ENCODE measurements at regions not wholly inside any gene's neighbourhood (a gene's known extent, or its start where the extent isn't known, plus 50 kb on each side); places are given as distances from the start of the nearest gene placed in this dataset.
A peak's percentile ranks its signal among the peaks of the same experiment; 100 is the strongest.

DNA sequence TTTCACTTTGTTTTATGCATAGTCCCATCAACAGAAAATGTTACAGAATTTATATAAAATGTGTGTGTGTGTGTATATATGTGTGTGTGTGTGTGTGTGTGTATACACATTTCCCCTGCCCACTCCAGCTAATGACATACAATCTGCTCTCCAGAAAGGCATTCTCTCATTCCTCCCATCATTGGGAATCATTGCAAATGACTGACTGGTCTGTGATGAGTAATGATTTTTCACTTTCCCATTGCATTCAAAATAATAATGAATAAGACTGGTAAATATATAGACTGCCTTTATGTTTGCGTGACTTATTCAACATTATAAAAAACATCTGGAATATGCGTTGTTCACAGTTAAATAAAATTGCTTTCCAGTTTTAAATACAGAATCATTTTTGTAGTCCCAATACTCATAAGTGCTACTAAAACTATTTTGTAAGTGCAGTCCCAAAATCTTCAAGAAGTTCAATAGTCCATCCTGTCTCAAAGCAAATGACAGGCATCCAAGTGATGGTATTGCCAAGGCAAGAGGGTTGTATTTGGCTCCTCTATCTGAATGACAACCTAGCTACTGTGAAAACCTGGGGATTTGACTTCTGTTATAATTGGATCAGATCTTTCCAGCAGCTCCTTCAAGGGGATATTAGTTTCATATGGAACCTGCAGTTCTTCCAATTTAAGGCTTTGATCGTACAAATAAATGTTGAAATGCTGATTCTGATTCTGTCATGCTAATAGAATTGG lies 150.9 kb downstream of the POLR1F start:
- no peaks in the 10 kb centered on the region for H3K36me3 ChIP-seq (ENCODE audit: insufficient read depth, low read length)
- no peaks in the 10 kb centered on the region for H3K79me2 ChIP-seq (ENCODE audit: insufficient read depth, low read length)
- Mint-ChIP-seq H3K4me1 (ENCODE audit: low read depth, unreplicated experiment) (peaks cover 35% of the 10 kb centered on the region), H3K27ac (ENCODE audit: unreplicated experiment) (peak overlapping the region; percentile 37), H3K36me3 (ENCODE audit: low read depth, unreplicated experiment) (no peaks in the 10 kb centered on the region), H3K4me3 (ENCODE audit: unreplicated experiment) (no peak overlapping the region), H3K27me3 (ENCODE audit: low read depth, unreplicated experiment) (no peaks in the 10 kb centered on the region), H3K9me3 (ENCODE audit: unreplicated experiment) (peaks cover 5% of the 10 kb centered on the region)
- no peak overlapping the region for H3K9ac ChIP-seq (ENCODE audit: low read length)
- no peaks in the 10 kb centered on the region for H3K27me3 ChIP-seq (ENCODE audit: insufficient read depth, low read length)
- DNase-seq (ENCODE audit: low read depth) = no peak
- peak overlapping the region; percentile 18 for H3K4me2 ChIP-seq (ENCODE audit: low read length)
- no peak overlapping the region for H2AFZ ChIP-seq (ENCODE audit: low read depth, low read length)
- FAIRE-seq = no peak
- no peaks in the 10 kb centered on the region for H3K4me1 ChIP-seq (ENCODE audit: insufficient read depth, low read length)
- H4K20me1 ChIP-seq (ENCODE audit: insufficient read depth, low read length) = no peaks in the 10 kb centered on the region
- no peak overlapping the region for H3K4me3 ChIP-seq (ENCODE audit: insufficient read depth, low read depth, low read length)
- no peaks in the 10 kb centered on the region for H3K9me3 ChIP-seq (ENCODE audit: insufficient read depth, low read depth, low read length)
- no peak for TF ChIP-seq EZH2 (IDR thresholded peaks at IDR 0.05; ENCODE audit: insufficient read depth, low read length)
- no peak for TF ChIP-seq CTCF (IDR thresholded peaks at IDR 0.05; ENCODE audit: insufficient read depth, low read depth, low read length)
- H3K27ac ChIP-seq (ENCODE audit: low read depth, low read length) = no peak overlapping the region

DNA sequence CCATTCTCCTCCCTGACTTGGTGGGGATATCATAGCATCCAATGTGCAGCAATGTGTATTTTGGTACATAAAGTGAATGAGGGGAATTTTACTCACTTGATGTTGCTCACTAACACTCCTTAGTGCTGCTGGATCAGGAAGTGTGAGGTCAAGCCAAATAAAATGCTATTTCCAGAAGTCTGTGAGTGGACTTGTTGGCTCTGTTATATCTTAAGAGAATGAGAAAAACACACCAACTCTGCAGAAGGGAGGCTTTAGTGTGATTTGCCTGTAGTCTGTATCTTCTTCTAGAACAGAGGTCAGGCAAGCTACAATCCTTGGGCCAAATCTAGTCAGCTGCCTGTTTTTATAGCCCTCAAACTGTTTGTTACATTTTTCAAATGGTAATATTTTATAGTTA lies 154.3 kb downstream of the POLR1F start:
- Histone ChIP-seq H3K27ac (ENCODE audit: low read depth, low read length) (no peak overlapping the region), H2AFZ (ENCODE audit: low read depth, low read length) (no peak overlapping the region), H3K4me3 (ENCODE audit: insufficient read depth, low read depth, low read length) (no peak overlapping the region), H3K27me3 (ENCODE audit: insufficient read depth, low read length) (no peaks in the 10 kb centered on the region), H3K79me2 (ENCODE audit: insufficient read depth, low read length) (no peaks in the 10 kb centered on the region), H4K20me1 (ENCODE audit: insufficient read depth, low read length) (no peaks in the 10 kb centered on the region), H3K9me3 (ENCODE audit: insufficient read depth, low read depth, low read length) (no peaks in the 10 kb centered on the region), H3K4me2 (ENCODE audit: low read length) (no peak overlapping the region), H3K36me3 (ENCODE audit: insufficient read depth, low read length) (no peaks in the 10 kb centered on the region), H3K9ac (ENCODE audit: low read length) (no peak overlapping the region), H3K4me1 (ENCODE audit: insufficient read depth, low read length) (no peaks in the 10 kb centered on the region)
- DNase-seq (ENCODE audit: low read depth) (no peak), FAIRE-seq (no peak)
- no peaks in the 10 kb centered on the region for H3K27me3 Mint-ChIP-seq (ENCODE audit: low read depth, unreplicated experiment)
- TF ChIP-seq EZH2 (IDR thresholded peaks at IDR 0.05; ENCODE audit: insufficient read depth, low read length) (no peak), CTCF (IDR thresholded peaks at IDR 0.05; ENCODE audit: insufficient read depth, low read depth, low read length) (no peak)
- H3K4me1 Mint-ChIP-seq (ENCODE audit: low read depth, unreplicated experiment) = peaks cover 31% of the 10 kb centered on the region
- no peak overlapping the region for H3K4me3 Mint-ChIP-seq (ENCODE audit: unreplicated experiment)
- H3K36me3 Mint-ChIP-seq (ENCODE audit: low read depth, unreplicated experiment) = no peaks in the 10 kb centered on the region
- H3K9me3 Mint-ChIP-seq (ENCODE audit: unreplicated experiment) = peaks cover 4% of the 10 kb centered on the region
- no peak overlapping the region for H3K27ac Mint-ChIP-seq (ENCODE audit: unreplicated experiment)

- peak overlapping the region; percentile 15 for H3K27ac Mint-ChIP-seq (ENCODE audit: unreplicated experiment)
- no peak for DNase-seq (ENCODE audit: low read depth)
Measured at GRCh38 chr7:19552576-19552975, 156.3 kb downstream of the POLR1F start.

More at GRCh38 chr7:19552576-19552975, 156.3 kb downstream of the POLR1F start:
- Mint-ChIP-seq H3K4me3 (ENCODE audit: unreplicated experiment) (no peak overlapping the region), H3K9me3 (ENCODE audit: unreplicated experiment) (peaks cover 7% of the 10 kb centered on the region), H3K27me3 (ENCODE audit: low read depth, unreplicated experiment) (no peaks in the 10 kb centered on the region), H3K4me1 (ENCODE audit: low read depth, unreplicated experiment) (peaks cover 15% of the 10 kb centered on the region), H3K36me3 (ENCODE audit: low read depth, unreplicated experiment) (no peaks in the 10 kb centered on the region)
- no peak overlapping the region for H3K4me2 ChIP-seq (ENCODE audit: low read length)
- no peak overlapping the region for H3K27ac ChIP-seq (ENCODE audit: low read depth, low read length)
- TF ChIP-seq EZH2 (IDR thresholded peaks at IDR 0.05; ENCODE audit: insufficient read depth, low read length) (no peak), CTCF (IDR thresholded peaks at IDR 0.05; ENCODE audit: insufficient read depth, low read depth, low read length) (no peak)
- H3K36me3 ChIP-seq (ENCODE audit: insufficient read depth, low read length) = no peaks in the 10 kb centered on the region
- no peaks in the 10 kb centered on the region for H3K9me3 ChIP-seq (ENCODE audit: insufficient read depth, low read depth, low read length)
- H4K20me1 ChIP-seq (ENCODE audit: insufficient read depth, low read length) = no peaks in the 10 kb centered on the region
- no peak overlapping the region for H3K4me3 ChIP-seq (ENCODE audit: insufficient read depth, low read depth, low read length)
- FAIRE-seq = no peak
- H3K4me1 ChIP-seq (ENCODE audit: insufficient read depth, low read length) = no peaks in the 10 kb centered on the region
- no peak overlapping the region for H3K9ac ChIP-seq (ENCODE audit: low read length)
- H2AFZ ChIP-seq (ENCODE audit: low read depth, low read length) = no peak overlapping the region
- H3K79me2 ChIP-seq (ENCODE audit: insufficient read depth, low read length) = no peaks in the 10 kb centered on the region
- no peaks in the 10 kb centered on the region for H3K27me3 ChIP-seq (ENCODE audit: insufficient read depth, low read length)
